PFSK-1 (cell line): ENCODE measurements at regions not wholly inside any gene's neighbourhood (a gene's known extent, or its start where the extent isn't known, plus 50 kb on each side); places are given as distances from the start of the nearest gene placed in this dataset.

ENCODE experiments used
- POLR2AphosphoS5 ChIP-seq: IDR thresholded peaks from 2 replicates; pipeline ENCODE4 v1.6.1; 2012; ENCODE audit warnings: low read depth, mild to moderate bottlenecking, control low read depth, low read length, moderate library complexity
- REST ChIP-seq, 2 experiments: IDR thresholded peaks; 2 replicates each; pipeline versions ENCODE4 v1.6.1 to v1.8.0; 2011 to 2012; ENCODE audit warnings: low read depth in 2 of 2, low read length in 2 of 2, control low read depth in 1 of 2, inconsistent platforms in 1 of 2, mild to moderate bottlenecking in 1 of 2, moderate library complexity in 1 of 2; ENCODE audit not compliant: insufficient read depth in 1 of 2
- SIN3A ChIP-seq: IDR thresholded peaks from 2 replicates; pipeline ENCODE4 v1.6.1; 2012; ENCODE audit warnings: mild to moderate bottlenecking, low read length, moderate library complexity, borderline replicate concordance; ENCODE audit not compliant: insufficient read depth
- TAF1 ChIP-seq: IDR thresholded peaks from 2 replicates; pipeline ENCODE4 v1.6.1; 2012; ENCODE audit warnings: low read length, control low read depth, borderline replicate concordance; ENCODE audit not compliant: insufficient read depth

GRCh38 chr13:29902632-29903305 lies 52.4 kb upstream of the UBL3 start:
- TF ChIP-seq TAF1 = no peak
- TF ChIP-seq POLR2AphosphoS5 = no peak
- no peak for TF ChIP-seq SIN3A
- no peak for TF ChIP-seq REST (IDR thresholded peaks at IDR 0.05; ENCODE audit: insufficient read depth in 1 of 2, low read depth in 2 of 2, low read length in 2 of 2)
